Progenitor cell of endocrine pancreas (in vitro differentiated cells): ENCODE measurements at regions not wholly inside any gene's neighbourhood (a gene's known extent, or its start where the extent isn't known, plus 50 kb on each side); places are given as distances from the start of the nearest gene placed in this dataset.
A peak's percentile ranks its signal among the peaks of the same experiment; 100 is the strongest.

ENCODE experiments used
- DNase-seq: peaks from one replicate; pipeline ENCODE4 v3.0.0; 2021; ENCODE audit warnings: low spot score; ENCODE audit not compliant: unreplicated experiment
- H3K27ac Mint-ChIP-seq: 2 replicates; pipeline ENCODE4 v1.8.0; 2021; ENCODE audit warnings: mild to moderate bottlenecking, moderate library complexity, mixed read lengths
- H3K27me3 Mint-ChIP-seq: 2 replicates; pipeline ENCODE4 v1.8.0; 2021; ENCODE audit warnings: mixed read lengths
- H3K36me3 Mint-ChIP-seq: 2 replicates; pipeline ENCODE4 v1.8.0; 2022; ENCODE audit warnings: mixed read lengths; ENCODE audit not compliant: insufficient read depth
- H3K4me1 Mint-ChIP-seq: 2 replicates; pipeline ENCODE4 v1.8.0; 2021; ENCODE audit warnings: low read depth, mixed read lengths
- H3K4me3 Mint-ChIP-seq: 2 replicates; pipeline ENCODE4 v1.8.0; 2021; ENCODE audit warnings: low read depth, mild to moderate bottlenecking, moderate library complexity, mixed read lengths
- H3K9me3 Mint-ChIP-seq: 2 replicates; pipeline ENCODE4 v1.8.0; 2021; ENCODE audit warnings: low read depth, mixed read lengths
- TF ChIP-seq, protein P1 (sequence below): fragments of 200-600 bp; sonication (generic); IDR thresholded peaks from one replicate; pipeline ENCODE4 v1.5.0; 2021; ENCODE audit warnings: antibody characterized with exemption, mild to moderate bottlenecking; ENCODE audit not compliant: unreplicated experiment

DNA sequence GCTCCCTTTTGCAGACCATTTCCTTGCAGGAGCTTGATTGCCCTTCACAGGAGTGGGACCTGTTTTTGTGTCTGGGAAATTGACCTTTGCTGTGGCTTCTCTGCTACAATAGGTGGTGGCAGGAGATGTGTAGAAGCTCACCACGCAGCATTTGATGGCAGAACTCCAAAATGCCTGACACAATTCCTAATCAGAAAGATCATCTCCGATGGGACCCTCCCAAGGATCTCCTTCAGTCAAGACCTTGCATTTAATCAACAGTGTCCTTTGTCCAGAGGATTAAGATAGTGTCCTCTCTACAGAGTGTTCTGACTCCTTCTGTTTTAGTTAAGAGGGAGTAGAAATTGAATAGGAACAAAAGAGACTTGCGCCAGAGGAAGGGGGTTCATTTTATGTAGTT is 83.6 kb upstream of the DDHD1 start:
- TF ChIP-seq, protein P1, sequence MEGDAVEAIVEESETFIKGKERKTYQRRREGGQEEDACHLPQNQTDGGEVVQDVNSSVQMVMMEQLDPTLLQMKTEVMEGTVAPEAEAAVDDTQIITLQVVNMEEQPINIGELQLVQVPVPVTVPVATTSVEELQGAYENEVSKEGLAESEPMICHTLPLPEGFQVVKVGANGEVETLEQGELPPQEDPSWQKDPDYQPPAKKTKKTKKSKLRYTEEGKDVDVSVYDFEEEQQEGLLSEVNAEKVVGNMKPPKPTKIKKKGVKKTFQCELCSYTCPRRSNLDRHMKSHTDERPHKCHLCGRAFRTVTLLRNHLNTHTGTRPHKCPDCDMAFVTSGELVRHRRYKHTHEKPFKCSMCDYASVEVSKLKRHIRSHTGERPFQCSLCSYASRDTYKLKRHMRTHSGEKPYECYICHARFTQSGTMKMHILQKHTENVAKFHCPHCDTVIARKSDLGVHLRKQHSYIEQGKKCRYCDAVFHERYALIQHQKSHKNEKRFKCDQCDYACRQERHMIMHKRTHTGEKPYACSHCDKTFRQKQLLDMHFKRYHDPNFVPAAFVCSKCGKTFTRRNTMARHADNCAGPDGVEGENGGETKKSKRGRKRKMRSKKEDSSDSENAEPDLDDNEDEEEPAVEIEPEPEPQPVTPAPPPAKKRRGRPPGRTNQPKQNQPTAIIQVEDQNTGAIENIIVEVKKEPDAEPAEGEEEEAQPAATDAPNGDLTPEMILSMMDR = no peak
- Mint-ChIP-seq H3K27me3 (no peaks in the 10 kb centered on the region), H3K9me3 (peaks cover 14% of the 10 kb centered on the region), H3K4me1 (peaks cover 2% of the 10 kb centered on the region), H3K4me3 (no peak overlapping the region), H3K27ac (no peak overlapping the region), H3K36me3 (peaks cover 8% of the 10 kb centered on the region)
- no peak for DNase-seq

DNA sequence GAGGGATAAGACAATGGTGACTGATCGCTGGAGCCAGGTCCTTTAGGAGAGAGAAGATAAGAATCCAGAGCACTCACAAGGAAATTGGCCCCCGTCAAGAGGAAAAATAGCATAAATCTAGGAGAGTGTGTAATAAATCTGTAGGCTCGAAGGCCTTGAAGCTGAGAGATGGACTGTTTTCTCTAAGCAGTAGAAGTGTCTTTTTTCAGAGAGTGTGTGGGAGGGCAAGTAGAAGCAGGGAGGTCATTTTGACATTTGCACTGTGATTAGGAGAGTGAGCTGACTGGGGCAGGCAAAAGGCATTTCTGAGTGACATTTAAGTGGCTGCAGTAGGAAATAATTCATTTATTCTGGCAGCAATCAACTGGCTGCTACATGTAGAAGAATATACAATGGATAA is 78.0 kb upstream of the DDHD1 start:
- peaks cover 7% of the 10 kb centered on the region for H3K4me1 Mint-ChIP-seq
- H3K27ac Mint-ChIP-seq = peak overlapping the region; percentile 19

GRCh38 chr14:53228966-53229365 is 75.8 kb upstream of the DDHD1 start:
- DNase-seq = no peak
- TF ChIP-seq, protein P1 = no peak
- Mint-ChIP-seq H3K4me1 (peaks cover 7% of the 10 kb centered on the region), H3K27ac (no peak overlapping the region), H3K36me3 (peaks cover 5% of the 10 kb centered on the region), H3K27me3 (no peaks in the 10 kb centered on the region), H3K9me3 (peaks cover 29% of the 10 kb centered on the region), H3K4me3 (no peak overlapping the region)

More for the DNA sequence above, 78.0 kb upstream of the DDHD1 start:
- TF ChIP-seq, protein P1 = no peak
- H3K27me3 Mint-ChIP-seq = no peaks in the 10 kb centered on the region
- H3K4me3 Mint-ChIP-seq = no peak overlapping the region
- H3K9me3 Mint-ChIP-seq = peaks cover 10% of the 10 kb centered on the region
- no peak for DNase-seq
- H3K36me3 Mint-ChIP-seq = peaks cover 8% of the 10 kb centered on the region

DNA sequence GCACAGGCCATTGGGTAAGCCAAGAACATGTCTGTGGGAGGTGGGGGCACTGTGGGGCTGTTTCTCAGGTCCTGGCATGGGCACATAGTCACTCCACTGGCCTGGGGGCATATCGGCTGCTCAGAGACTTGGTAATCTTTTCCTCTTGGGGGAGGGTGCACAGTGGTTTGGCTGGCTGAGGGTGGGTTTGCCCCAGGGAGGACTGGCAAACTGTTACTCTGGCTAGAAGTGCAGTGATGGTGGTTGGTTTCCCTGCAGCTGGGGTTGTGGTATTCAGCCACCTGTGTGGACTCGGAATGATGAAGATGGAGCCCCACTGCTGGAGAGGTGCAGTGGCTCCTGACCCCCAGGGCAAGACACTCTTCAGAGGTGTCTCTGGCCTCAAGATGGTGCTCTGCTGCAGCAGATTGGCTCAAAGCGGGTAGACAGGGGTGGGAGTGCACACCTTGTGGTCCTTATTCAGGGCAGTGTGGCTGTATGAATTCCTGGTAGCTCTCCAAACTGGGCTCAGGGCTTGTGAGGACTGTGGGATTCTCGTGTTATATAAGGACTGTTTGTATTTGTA is 74.1 kb upstream of the DDHD1 start:
- TF ChIP-seq, protein P1 = no peak
- no peak for DNase-seq
- Mint-ChIP-seq H3K4me1 (peaks cover 5% of the 10 kb centered on the region), H3K27me3 (no peaks in the 10 kb centered on the region), H3K4me3 (no peak overlapping the region), H3K36me3 (peaks cover 2% of the 10 kb centered on the region), H3K27ac (no peak overlapping the region), H3K9me3 (peaks cover 24% of the 10 kb centered on the region)

DNA sequence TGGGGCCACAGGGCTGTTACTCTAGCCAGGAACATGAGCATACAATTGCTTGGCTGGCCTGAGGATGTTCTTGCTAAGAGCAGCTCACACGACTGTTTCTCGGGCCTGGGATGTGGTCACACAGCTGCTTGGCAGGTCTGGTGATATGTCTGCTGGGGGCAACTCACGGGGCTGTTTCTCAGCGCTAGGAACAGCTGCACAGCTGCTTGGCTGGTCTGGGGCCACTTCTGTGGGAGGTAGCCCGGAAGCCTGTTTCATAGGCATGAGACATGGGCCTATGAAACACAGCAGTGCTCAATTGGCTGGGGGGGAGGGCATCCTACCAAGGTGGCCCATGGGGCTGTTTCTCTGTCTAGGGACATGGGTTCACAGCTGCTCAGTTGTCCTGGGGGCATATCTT is 73.4 kb upstream of the DDHD1 start:
- Mint-ChIP-seq H3K4me1 (peaks cover 5% of the 10 kb centered on the region), H3K4me3 (no peak overlapping the region), H3K36me3 (peaks cover 2% of the 10 kb centered on the region), H3K27ac (no peak overlapping the region), H3K9me3 (peaks cover 24% of the 10 kb centered on the region), H3K27me3 (no peaks in the 10 kb centered on the region)
- DNase-seq = no peak
- TF ChIP-seq, protein P1 = no peak
